GM21390 (cell line): ENCODE measurements at regions not wholly inside any gene's neighbourhood (a gene's known extent, or its start where the extent isn't known, plus 50 kb on each side); places are given as distances from the start of the nearest gene placed in this dataset.

ENCODE experiments used
- ATAC-seq: cut with Tn5 transposase; IDR thresholded peaks from one replicate; pipeline ENCODE4 v1.9.1; 2021; ENCODE audit not compliant: unreplicated experiment

DNA sequence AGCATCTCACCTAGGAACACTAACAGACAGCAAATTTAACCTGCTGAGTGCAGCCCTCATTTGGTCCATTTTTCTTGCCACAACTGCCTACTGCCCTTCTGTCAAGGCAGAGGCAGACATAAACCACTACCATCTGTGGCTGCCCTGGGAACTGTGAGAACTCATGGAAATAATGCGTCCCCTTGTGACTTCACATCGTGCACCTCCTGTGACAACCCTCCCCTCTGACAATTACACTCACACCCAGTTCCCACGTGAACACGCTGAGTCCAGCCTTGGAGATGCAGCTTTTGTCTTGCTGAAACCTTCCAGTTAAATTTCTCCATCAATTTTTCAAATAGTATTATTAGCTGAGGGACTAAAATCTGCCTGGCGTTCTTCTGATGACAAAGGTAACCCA is 193.1 kb upstream of the KLF14 start:
- ATAC-seq = no peak

DNA sequence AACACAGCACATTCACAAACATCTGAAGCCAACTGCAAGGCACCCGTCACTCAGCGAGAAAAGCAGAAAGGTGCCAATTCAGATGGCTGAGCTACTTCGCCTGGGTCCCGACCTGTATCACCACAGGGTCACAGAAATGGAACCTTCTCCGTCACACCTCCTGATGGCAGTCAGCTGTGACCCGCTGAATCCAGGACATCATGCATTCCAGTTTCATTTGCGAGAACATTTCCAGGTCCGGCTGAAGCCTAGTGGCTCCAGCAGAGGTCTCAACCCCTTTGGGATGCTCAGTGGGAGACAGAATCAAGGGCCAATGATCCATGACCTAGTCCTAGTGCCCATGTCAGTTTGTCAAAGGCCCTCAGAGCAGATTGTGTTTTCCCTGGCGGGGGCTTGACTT is 193.6 kb upstream of the KLF14 start:
- no peak for ATAC-seq

DNA sequence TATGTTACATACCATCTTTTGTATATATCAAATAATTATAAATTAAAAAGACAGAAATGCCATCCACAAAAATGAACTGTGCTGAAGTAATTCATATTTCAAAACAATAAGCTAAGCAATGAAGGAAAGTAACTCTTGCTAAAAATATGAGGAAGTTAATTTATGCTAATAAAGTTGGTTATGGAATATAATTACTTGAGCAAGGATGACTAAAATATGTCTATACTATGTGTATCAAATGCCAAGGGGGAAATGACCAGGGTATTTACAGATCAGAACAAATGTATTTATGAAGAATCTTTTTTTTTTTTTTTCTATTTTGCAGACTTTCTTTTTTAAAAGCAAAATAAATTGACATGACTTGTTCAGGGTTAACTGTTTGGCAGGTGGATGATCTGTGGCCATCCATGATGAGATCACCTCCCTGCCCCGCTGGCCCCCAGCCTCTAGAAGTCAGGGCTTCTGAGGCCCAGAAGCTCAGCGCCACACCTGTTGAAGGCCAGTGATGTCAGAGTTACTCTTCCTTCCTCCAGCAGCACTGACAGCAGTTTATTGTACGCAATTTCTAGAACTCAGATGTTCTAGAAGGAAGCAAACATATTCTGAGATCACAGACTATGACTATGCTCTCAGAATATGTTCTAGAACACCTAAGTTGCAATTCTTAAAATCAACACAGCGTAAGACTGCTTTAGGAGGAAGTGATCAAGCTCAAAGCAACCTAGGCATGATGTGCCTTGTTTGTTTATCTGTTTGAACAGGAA is 196.1 kb upstream of the KLF14 start:
- ATAC-seq = no peak

DNA sequence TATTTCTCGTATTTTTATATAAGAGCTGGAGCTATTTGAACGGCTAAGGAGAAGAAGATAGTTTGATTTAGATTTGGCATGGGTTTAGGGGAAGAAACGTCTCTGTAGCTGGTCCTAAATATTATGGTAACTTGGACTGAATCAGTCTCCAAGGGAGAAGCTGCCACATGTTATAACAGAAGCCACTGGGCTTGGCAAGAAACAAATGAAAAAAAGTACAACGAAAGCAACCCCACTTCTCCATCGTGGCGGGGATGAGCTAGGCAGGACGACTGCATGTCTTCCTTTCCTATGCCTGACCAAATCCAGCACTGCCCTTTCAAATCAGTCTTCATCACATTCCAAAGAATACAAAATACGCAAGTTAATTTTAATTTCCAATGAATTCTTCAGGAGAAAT is 196.7 kb upstream of the KLF14 start:
- no peak for ATAC-seq

DNA sequence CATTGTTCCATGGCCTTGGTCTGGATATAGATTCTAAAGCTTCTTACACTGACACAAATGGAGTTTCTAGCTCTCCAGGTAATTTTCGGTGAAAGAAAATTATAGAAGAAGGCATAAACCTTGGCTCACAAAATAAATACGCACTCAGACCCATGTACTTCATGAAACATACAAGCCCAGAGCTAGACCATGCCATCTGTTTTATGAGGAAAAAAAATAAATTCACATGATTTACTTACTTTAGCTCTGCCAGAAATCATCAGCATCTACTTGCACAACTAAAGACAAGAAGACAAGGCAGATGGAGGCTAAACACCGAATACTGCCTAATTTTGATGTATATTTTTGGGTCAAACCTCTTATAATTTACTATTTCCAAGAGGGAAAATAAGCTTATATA is 197.4 kb upstream of the KLF14 start:
- ATAC-seq = no peak

DNA sequence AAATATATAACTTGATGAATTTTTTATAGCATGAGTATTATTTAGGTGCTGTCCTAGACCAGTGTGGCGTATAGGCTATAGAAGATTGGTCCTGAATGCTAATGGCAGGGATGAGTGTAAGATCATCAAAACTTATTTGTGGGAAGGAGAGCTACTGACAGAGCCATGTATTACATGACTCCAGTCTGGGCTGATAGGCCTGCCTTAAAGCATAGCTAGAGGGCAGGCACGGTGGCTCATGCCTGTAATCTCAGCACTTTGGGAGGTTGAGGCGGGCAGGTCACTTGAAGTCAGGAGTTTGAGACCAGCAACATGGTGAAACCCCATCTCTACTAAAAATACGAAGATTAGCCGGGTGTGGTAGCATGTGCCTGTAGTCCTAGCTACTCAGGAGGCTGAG is 198.1 kb upstream of the KLF14 start:
- ATAC-seq = no peak

DNA sequence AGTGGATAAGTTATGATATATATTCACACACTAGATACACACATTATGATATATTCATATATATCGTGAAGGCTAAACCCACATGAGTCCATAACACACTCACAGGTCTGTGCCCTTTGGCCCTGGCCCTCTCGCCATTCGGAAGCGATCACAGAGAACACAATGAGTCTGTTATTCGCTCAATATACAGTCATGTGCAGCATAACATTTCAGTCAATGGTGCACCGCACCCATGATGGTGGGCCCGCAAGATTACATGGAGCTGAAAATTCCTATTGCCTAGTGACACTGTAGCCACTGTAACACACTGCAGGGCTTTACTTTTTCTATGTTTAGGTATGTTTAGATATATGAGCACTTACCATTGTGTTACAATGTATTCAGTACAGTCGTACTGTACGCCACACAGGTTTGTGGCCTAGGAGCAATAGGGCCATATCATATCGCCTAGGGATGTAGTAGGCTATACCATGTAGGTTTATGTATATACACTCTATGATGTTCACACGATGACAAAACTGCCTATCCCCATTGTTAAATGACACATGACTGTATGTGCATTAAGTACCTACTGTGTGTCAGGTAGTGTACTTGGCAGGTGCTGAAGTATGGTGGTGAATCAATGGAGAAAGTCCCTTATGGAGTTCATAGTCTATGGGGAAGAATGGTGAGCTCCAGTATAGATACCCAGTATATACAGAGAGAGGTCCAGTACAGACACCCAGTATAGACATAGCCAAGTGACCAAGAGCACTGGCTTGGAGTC is 198.8 kb upstream of the KLF14 start:
- ATAC-seq = no peak

DNA sequence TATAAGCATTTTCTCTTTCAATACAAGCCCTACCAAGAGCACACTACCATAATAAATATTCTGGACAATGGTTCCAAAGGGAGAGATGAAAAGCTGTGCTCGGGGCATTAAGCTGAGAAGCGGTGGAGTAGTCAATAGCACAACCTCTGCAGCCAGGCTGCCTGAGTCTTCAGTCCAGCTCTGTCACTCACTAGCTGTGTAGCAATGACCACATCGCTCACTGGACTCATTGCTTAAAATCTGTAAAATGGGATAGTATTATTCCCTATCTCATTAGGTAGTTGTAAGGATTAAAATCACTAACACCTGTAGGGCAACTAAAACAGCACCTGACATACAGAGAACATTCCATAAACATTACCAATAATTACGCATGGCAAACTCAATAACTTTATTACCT is 199.9 kb upstream of the KLF14 start:
- ATAC-seq = no peak

DNA sequence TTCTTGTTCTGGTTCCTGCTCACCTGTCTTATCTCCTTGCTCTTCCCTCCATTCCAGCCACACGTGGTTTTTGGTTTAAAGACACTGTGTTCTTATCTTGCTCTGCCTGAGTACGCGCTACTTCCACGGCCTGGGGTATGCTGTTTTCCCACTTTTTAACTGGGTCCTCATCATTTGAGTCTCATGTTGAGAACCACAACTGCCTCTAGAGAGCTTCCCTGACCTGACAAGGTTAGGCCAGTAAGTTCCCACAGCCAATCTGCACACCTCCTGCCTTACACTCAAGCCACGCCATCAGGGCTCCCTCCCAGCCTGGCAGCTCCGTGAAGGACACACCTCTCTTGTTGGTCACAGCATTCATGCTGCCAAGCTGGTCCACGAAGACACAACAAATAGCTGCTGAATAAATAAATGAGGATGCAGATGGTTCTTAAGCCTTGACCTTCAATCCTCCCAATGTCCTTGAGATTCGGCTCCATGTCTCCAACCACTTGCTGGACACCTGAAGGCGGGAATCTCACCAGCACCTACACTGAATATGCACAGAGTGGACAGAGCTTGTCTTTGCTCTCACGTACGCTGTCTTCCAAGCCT is 201.7 kb upstream of the KLF14 start:
- ATAC-seq = no peak

DNA sequence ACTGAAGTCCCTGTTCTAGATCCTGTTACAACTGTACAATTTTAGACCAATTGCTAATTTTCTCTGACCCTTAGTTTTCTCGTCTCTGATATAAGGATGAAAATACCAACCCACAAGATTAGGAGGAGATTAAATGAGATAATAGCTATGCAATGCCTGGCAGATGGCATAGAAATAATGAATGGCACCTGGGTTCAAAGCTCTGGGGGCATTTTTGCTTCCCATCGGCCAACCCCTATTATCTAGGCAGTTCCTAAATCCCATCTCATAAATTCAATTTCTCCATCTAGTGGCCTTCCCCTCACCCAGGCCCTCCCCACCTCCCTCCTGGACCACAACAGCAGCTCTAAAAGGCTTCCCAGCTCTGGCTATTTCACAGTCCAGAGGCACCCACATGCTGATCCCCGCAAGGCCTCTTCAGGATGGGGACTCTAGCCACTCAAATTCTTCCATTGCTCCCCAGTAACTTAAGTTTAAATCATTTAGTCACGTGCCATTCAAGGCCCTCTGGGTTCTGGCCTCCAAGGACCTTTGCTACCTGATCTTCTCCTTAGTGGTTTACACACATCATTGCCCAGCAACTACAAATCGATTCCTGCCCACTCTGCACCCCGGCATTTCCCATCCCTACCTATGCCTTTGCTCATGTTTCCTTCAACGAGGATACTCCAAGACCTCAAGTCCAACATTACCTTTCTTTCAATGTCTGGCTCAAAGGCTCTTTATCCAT is 202.4 kb upstream of the KLF14 start:
- ATAC-seq = no peak

DNA sequence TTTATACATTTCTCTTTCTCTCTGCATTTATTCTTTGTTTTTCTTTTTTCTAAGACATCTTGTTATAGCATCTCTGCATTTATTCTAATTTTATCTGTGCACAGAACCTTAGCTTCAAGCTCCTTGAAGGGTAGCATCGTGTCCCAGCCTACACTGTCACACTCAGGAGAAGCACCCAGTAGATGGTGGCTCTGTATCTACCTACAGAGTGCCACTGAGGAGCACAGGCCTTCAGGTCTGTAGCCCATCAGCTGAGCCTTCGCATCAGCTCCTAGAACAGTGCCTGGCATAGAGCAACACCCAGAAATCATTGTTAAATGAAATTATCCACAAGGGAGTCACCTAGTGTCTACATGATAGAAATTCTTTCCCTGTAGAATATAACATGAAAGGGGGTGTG is 203.0 kb upstream of the KLF14 start:
- no peak for ATAC-seq

DNA sequence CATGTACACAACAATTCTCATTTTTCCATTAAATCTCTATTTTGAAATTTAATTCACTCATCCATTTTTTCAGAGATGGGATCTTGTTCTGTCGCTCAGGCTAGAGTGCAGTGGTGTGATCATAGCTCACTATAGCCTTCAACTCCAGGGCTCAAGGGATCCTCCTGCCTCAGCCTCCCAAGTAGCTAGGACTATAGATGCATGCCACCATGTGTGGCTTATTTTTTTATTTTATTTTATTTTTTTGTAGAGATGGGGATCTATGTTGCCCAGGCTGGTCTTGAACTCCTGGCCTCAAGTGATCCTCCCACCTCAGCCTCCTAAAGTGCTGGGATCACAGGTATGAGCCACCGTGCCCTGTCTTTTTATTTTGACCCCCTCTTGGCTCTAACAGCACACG is 203.8 kb upstream of the KLF14 start:
- no peak for ATAC-seq

DNA sequence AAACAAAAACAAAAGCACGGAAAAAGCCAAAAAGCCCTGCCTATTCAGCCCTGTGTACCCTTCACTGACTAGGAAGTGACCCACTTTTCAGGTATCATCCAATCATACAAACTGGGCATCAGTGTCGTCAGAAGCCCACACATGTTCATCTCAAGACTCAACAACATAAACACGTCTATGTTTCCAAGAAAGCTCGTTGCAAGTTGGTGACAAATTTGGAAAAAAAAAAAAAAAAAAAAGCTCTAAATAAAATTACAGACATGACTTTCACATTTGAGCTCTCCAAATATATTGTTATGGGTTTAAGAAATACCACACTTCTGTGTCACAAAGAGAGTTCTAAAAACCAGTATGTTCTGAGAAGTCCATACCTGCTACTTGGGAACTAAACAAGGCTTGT is 204.7 kb upstream of the KLF14 start:
- no peak for ATAC-seq

DNA sequence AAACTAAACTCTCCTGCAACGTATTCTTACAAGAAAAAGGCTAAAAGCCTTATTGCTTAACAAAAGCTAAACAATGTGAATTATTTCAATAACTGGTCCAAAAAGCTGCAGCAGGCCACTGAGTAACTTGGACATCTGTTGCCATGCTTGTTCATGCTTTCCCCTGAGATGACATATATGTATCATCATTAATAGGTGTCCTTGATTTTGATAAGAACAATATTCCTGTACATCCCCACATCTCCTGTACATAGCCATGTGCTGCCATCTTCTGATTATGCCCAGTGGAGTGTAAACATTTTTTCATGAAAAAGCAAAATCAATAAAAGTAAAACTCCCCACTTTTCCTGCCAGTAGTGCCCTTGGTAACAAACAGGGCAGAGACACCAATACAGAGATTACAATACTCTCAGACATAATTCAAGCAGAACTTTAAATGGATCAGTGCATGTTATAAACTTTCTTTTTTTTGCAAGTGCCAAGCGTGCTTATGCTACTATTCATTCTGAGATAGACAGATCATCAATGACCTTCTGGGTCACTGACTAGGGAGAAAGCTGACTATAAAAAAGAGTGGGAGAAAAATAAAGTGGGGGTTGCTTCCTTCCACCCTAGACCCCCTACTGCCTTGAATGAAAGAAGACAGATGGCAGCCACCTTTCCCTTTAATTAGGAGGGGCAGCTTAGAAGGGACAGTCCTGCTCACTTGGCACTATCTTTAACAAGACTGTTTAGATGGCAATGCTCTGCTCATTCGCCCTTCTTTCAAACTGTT is 205.5 kb upstream of the KLF14 start:
- ATAC-seq = no peak

DNA sequence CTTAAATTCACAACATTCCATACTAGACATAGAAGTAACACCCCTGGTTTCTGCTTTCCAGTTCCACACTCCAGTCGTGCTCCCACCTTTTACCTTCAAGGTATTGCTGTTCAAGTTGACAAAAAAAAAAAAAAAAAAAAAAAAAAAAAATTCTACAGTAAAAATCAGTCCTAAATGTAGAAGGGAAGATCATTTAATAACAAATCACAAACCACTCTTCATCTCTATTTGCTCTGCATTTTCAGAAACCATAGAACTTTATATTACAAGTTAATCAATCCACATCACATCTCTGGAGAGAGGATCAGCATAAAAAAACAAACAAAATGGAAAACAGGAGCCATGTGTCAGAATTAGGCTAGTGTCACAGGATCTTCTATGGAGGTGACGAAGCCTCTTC is 206.3 kb upstream of the KLF14 start:
- ATAC-seq = no peak

DNA sequence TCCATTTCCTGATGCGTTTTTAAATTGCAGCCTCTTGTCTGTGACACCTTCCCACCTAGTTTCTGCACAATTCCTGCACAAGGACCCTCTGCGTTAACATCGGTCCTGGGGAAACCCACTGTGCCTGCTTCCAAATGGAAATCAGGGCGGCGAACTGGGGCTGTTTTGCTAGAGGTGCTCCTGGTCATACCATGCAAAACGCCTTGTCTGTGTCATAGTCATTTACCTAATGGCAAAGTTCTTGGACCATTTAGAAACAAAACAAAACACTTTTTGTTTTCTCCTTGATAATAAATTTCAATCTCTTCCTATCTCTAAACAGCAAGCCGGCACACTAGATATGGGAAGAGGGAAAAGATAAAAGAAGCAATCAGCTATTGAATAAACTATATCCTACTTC is 206.9 kb upstream of the KLF14 start:
- no peak for ATAC-seq

DNA sequence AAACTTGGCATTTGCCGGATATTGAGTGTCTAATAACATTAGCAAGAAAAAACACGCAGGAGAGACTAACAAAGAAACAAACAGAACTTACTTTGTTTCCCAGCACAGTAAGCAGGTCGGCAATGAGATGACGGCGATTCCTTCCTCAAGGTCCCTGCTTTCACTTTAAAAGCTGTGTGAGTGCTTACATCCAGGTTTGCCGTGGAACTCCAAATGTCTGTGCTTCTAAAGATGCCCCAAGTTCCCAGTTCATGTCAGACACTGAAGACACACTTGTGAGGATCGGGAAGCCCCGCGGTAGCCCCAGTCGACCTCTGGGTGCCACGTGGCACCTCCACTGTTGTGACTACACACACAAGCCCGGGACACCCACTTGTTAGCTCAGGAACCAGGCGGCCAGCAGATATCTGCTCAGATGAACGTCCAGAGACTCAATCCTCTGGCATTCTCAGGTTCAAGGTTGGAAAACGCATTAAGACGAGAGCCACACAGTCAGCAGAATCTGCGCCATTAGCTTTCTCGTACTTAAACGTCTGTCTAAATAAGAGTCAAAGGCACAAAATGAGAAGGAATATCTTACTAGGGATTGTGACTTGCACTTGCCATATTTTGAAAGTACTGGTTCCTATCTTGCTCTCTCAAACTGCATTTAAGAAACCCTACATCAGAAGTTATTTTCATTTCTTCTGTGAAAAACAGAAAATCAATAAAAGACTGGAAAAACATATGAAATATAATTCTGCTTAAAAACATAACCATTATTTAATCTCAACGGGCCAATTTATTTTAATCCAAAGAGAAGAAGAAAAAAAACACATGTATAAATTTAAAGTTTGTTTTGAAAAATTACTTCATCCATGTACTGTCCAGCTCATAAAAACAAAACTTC is 207.6 kb upstream of the KLF14 start:
- no peak for ATAC-seq

DNA sequence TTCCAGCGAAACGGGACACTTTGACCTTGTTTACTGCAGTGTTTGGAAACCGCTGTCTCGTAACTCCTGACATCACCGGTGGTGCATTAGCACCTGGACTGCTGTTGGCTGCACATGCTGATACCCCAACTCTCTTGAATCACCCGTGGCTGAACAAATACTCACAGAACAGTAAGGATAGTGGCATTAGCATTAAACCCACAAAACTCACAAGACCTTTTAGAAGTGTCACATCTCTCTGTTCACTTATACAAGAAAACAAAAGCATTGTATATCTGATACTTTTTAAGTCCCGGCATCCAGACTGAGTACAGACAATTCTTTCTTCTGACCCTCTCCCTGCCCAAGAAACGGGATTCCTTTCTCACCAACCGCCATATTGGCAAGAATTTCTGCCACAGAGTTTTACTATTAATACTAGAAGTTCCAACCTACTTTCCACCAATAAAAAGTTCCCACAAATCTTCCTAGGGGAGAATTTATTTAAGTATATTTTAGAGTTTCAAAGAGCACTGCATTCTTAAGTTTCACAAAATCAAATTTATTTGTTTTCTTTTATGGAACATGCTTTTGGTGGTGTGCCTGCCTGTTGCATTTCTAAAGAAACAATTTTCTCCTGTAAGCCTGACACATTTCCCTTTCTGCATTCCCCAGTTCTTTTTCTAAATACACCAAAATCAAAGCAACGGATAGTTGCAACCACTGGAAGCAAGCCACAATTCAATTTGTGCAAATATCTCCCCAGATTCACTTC is 208.4 kb upstream of the KLF14 start:
- ATAC-seq = no peak

DNA sequence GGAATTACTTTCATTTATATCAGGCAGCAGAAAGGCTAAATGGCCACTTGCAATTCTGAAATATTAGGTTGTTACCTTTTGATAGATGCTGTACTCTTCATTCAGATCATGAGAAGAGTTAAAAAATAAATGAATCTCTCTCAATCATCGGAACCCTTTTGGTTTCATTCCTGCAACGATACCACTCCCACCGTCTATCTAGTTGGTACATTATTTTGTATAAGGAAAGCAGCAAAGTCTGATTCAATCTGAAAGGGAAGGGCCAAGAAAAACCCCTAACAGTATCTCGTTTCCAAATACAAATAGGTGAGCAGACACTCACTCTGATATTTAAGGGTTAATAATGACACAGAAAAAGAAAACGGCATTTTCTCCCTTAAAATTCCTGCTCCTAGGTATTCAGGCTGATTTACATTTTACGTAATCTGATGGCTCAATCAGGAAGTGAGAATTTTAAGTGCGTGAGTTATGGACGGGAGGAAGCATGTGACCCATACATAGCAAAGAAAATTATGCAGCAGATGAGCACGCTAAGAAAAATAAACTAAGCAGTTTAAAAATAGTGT is 209.4 kb upstream of the KLF14 start:
- ATAC-seq = no peak
